NB4 (cell line): ENCODE measurements at regions not wholly inside any gene's neighbourhood (a gene's known extent, or its start where the extent isn't known, plus 50 kb on each side); places are given as distances from the start of the nearest gene placed in this dataset.

Source experiments
- CTCF ChIP-seq: IDR thresholded peaks from one replicate; pipeline ENCODE4 v1.5.1; 2012; ENCODE audit warnings: low read depth, low read length
- MAX ChIP-seq: IDR thresholded peaks from 2 replicates; pipeline ENCODE4 v1.6.1; 2011; ENCODE audit warnings: low read depth, low read length

- TF ChIP-seq CTCF (no peak), MAX (no peak)
These were observed 74.3 kb upstream of the CD5L start for GRCh38 chr1:157915859-157916258.
